Activated gamma-delta T cell treated with anti-CD3 and anti-CD28 coated beads, Interleukin-2, amount 50 U/mL, for 16 hours (primary cell): ENCODE measurements at regions not wholly inside any gene's neighbourhood (a gene's known extent, or its start where the extent isn't known, plus 50 kb on each side); places are given as distances from the start of the nearest gene placed in this dataset.
A peak's percentile ranks its signal among the peaks of the same experiment; 100 is the strongest.

Source experiments
- DNase-seq: peaks from one replicate; pipeline ENCODE4 v3.0.0-alpha.2; 2020; ENCODE audit warnings: low read depth

DNA sequence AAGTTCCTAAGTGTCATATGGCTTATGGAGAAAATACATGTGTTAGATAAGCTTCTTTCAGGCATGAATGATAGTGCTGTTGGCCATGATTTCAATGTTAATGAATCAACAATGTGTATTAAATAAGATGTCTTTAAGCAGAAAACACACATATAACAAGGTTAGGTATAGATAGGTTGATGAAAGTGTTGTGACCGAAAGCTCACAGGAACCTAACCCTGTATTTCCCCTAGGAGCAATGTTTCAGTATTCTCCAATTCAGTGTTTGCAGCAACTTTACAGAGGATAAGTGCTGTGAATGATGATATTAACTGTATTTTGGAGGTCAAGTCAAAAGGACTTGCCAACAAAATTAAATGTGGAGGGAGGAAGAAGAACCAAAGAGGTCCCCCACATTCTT is 82.8 kb upstream of the PRDM11 start:
- no peak for DNase-seq

DNA sequence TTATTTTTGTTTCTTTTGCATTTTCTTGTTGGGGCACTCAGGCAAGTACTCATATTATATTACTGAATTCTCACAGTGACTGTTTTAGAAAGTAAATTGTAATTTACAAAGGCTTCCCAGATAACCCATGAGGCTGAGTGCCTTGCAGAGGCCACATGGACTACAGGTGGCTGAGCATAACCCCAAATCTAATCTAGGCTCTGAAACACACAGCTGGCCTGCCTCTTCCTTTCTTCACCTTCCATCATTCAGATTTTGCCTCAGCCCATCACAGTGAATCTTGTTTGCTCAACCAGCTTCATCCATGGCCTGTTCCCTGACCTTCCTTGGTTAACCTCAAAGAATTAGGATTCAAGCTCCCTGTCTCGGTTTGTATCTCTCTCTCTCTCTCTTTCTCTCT is 78.5 kb upstream of the PRDM11 start:
- no peak for DNase-seq

DNA sequence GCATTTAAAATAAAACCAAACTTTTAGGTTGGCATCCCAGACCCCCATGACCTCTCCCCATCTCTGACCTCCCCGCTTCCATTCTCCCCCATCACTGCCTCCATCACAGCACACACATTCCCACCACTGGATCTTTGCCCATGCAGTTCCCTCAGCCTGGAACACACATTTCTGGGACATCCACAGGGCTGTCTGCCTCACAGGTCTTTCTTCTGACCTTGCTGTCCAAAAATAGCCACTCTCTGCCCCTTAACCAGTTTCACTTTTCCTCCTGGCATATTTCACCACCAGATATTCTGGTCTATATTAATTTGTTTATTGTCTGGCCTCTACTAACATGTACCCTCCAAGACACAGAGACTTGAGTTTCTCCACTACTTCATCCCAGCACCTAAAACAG is 75.2 kb upstream of the PRDM11 start:
- DNase-seq = no peak

DNA sequence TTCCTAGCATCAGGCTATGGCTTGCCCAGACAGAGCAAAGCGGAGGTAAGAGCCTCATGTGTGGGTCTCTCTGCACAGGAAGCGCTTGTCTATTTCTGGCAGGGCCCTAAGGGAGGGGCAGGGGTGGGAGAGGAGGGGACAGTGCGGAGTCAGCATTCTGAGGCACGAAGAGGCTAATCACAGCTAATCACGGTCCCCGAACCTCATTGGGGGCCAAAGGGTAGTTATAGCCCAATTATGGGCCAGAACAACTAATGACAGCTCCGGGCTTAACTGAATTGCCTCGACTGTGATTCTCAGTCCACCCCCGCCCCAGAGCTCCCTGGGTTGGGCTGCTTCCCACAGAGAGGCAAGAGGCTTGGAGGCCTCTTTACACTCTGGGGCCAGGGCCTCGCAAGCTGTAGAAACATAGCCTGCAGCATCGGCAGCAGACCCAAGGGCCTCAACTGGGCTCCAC is 72.7 kb upstream of the PRDM11 start:
- DNase-seq = no peak

DNA sequence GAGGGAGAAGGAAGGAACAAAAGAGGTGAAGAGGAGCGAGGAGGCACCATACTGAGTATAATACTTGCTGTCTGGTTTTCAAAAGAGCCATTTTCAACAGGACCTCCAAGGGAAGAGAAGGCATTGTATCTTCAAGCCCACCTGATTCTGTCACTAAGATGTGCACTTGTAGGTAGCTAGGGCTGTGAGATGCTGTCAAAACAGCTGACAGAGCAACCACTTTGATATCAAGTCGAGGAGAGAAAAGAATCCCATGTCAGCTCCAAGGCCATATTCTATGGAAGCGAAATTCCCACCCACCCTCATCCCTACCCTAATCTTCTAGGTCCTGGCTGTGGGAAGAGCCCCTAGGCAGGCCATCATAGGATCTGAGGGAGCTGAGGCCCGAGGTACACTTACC is 70.9 kb upstream of the PRDM11 start:
- no peak for DNase-seq

DNA sequence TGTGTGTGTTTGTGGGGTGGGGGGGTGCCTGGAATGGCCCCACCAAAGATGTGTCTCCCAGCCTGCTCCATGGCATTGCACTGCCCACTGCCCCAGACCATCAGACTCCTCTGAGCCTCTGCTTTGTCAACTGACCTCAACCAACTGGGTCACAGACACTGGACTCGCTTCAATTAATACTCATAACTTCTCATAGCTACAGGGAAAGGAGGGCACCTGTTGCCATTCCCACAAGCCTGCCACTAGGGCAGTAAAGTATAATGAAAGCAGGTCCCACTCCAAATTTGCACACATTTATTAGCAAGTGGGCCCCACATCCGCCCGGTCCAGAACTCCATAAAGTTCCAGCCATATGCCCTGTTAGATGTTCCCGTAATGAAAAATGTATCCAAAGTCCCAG is 70.5 kb upstream of the PRDM11 start:
- no peak for DNase-seq

DNA sequence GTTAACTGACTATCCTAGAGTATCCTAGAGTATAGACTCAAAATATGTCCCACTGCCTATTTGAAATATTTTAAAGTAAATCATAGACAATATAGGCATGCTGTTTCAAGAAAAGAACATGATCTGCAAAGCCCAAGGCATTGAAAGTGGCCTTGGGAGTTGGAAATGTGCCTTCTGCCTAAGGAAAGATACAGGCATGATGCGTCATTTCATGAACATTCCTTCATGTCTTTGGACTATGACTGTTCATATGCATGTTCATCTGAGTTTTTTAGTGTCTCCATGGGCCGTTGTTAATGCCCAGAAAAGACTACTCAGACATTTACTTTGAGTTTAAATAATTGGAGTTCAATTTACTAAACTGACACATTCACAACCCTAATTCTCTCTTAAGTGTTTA is 69.7 kb upstream of the PRDM11 start:
- DNase-seq = no peak

DNA sequence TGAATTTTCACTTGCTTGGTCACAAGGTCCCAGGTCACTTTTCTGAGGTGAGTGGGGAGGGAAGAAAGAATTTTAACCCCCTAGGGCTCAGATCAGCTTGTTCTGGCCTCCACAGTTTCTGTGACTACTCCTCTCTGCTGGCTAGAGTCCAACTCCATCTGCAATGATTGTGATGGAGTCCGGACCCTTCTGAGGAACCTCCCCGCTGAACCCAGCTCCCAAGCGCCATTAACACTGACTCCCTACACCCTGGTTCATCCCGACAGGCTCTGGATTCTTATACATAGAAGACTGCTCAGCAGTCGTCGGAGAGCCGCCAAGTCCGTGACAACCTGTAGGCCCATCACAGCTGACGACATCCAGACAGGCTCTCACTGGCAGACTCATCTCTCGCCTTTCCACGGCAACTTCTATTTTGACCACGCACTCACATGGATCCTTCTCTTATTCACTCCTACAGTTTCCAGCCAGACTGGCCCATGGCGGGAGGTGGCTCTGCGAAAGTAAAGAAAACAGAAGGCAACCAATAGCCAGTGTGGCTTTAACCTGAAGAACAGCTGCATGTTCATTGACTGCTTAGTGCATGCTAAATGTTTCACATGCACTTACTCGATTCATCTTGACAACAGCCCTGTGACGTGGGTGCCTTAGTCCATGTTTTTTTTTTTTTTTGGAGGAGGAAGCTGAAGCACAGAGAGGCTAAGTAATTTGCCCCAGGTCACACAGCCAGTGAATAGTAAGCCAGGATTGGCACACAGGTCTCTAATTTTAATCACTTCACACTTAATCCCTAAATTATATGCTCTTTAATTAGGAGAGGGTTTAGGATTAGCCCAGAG is 68.0 kb upstream of the PRDM11 start:
- no peak for DNase-seq

DNA sequence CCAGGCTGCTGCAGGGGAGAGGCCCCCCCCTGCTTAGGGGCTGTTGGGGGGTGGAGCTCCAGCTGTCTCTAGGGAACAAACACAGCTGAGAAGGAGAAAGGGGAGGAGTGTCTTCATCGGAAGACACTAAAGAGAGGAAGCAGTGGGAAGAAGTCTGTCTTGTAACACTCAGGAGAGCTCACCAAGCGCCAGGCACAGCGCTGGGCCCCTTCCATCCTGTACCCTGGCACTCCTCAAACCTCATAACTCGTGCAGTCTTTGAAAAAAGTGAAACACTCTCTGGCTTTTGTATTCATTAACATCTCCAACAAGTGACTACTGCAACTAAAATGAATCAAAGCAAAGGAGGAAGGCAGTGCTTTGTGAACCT is 67.4 kb upstream of the PRDM11 start:
- DNase-seq = no peak

DNA sequence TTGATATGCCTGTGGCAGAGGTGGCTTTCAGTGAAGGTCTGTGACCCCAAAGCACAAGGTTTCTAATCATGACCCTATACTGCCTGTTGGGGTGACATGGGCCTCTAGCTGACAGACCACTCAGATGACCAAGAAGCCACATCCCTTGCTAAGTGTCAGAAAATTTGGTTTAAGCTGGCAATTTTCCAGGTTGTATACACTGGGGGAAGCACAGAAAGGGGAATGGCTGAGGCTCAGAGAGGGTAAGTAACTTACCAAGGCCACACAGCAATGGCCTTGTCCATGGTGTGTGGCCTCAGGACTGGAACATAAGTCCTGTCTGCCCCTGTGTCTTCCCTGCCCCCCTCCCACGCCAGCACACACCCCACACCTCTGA is 66.9 kb upstream of the PRDM11 start:
- DNase-seq = no peak

DNA sequence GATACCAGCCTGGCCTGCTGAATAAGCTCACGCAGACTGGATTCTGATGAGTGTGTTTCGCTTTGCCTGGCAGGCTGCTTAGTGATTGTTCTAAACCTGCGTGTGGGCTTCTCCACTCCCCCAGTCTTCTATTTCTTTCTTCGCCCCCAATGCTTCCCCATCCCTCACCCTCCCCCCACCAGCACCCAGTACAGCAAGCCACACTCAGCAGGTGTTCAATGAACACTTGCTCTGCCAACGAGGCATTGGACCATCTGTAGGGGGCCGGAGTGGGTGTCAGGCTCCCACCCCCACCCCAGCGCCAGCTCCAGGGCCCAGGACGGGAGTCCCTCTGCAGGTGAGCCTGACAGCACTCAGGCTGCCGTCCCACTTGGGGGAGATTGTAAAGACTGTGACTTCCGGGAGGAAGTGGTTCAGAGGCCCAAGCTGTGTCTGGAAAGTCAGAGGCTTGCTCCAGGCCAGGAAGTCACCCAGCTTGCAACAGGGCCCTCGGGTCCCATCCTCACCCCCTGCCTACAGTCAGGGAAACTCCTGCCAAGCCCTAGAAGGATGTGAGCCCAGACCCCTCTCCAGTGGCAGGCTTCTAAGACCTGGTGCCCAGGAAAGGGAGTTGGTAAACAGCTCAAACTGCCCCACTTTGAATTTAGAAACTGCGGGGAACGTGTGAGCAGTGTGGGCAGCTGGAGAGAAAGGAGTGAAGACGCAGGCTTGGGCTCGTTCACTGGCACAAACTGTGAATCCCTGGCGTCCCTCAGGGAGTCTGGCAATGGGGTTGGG is 66.3 kb upstream of the PRDM11 start:
- DNase-seq = peak; percentile 36

DNA sequence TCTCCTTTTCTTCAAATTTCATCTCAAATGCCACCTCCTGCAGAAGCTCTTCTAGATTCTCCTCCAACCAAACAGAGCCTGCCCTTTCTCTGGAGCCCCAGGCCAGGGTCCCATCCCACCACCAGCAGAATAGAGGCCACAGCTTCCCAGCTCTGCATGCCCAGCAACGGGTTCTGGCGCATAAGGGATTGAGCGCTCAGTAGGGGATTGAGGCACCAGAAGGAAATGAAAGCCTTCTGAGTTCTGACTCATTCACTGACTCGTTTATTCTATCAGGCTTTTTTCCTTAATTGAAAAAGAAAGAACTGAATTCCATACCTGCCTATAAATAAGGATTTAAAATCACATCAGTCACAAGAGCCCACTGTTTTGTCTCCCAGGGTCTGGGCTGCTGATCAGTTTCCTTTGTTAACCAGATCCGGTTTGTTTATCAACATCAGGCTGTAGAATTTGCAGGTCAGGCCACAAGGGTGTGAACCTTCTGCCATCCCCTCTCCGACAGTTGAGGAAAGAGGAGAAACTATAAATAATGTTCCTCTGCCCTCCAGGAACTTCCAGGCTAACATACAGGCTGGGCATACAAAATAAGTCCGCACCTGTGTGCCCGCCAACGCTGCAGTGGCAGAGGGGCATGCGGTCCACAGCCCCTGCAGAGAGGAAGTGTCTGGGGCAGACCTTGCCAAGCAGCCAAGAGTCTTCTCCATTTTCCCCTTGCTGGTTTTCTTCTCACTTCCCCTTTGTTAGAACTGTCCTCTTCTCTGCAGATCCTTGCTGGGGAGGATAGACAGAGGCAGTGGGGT is 63.5 kb upstream of the PRDM11 start:
- DNase-seq = no peak

DNA sequence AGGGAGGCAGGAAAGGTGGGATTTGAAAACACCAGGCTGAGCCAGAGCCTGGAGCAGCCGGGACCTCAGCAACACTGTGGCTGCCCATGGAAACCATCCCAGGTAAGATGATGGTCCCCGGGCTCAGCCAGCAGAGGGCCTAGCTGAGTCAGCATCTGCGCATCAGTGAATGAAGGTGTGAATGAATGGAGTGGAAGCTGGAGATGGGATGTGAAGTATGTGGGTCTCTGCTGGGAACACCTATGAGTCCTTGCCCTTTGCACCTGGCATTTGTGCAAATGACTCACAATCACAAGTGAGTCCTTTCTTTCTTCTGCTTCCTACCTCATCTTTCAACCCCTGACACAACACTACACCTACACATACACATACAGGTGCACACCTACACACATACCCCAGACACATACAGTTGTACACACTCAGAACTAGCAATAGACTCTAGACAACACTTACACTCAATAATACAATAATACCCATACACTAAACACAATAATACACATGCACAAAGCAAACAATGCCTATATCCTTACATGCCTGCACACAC is 62.8 kb upstream of the PRDM11 start:
- DNase-seq = no peak

DNA sequence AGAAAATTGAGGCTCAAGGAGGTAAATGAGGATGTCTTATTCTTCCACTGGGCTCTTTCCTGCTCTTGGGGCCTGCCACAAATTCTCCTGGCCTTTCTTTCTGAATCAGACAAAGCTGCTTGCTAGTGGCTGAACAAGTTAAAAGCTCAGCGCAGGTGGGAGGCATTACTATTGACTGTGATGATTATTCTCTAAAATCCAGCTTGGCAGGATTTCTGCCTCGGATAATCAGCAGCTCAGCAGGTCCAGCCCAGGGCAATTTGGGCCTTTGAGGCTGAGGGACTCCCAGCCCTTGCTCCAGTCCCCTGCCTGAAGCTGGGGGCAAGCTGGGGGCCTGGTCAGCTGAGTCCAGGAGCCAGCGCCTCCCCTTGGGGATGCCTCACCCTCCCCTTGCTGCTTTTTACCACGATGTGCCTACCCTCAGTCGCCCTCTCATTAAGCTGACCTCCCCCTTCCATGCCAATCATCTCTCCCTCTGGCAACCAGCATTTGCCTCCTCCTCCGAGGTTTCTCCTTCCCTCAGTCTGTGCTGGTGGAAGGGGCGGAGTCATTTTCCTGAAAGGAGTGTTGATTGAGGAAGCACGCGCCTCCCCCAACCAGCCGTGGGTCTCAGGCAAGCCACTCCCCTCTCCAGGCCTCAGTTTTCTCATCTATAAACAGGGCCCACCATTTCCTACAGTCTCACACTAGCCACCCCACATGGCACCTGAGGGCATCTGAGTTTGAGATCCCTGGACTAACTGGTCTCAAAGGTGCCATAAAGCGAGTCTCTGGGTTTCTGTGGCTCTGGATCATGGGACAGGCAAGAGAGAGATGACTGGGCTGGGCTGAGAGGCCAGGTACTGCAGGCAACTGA is 60.6 kb upstream of the PRDM11 start:
- DNase-seq = no peak

DNA sequence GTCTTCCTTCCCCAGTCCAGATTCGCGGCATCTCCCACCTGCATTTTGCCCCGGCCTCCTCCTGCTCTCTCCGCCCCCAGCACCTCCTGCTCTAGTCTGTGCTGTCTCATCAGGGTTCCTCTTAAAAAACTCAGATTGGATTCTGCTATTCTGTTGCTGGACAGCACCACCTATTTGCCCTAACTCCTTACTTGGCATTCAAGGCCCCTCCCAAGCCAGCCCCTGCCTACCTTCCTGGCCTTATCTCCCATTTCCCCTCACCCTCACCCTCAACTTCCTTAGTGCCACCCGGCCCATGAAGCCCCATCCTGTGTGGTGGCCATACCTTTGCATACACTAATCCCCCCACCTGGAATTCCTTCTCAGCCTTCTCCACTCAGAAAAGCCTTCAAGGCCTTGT is 59.9 kb upstream of the PRDM11 start:
- DNase-seq = no peak

DNA sequence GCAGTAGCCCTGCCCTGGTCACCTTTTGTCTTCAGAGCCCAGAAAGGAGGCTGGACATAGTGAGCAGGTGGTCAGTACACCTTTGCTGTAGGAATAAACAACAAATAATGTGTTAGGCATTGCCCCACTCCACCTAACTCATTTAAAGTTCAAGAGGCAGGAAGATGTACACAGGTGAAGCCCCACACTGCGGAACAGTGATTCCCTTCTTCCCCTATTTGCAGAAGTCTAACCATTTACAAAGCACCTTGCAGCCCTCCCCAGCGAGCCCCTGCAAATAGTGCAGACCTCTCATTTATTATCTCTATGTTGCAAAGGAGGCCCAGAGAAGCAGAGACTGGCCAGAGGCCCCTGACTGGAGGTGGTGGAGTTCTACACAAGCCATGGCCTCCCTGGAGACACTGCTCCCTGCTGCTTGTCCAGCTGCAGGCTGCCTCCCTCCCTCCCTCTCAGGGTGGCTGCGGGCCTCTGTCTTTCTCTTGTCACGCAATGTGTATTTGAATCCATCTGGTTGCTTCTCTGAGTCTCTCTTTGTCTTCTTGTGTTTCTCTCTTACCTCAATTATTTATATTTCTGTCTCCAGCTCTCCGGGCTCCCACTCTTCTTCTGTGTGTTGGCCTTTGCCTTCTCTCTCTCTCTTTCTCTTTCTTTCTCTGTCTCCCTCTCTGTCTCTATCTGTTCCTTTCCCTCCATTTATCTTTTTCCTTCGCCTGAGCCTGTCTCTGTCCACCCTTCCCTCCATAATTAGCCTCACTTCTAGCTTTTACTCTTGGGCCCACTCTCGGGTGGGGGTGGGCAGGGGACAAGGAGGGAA is 59.1 kb upstream of the PRDM11 start:
- DNase-seq = no peak

DNA sequence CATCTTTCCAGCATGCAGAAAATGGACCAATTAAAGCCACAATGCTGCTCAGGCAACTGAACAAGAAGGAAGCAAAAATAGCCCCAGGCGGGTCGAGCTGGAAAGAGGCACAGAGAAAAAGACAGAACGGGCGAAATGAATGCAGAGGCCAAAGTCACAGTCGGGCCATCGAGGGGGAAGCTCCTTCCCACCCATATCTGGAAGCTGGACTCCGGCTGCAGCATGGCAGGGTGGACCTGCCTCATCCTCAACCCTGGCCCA is 58.6 kb upstream of the PRDM11 start:
- DNase-seq = no peak

DNA sequence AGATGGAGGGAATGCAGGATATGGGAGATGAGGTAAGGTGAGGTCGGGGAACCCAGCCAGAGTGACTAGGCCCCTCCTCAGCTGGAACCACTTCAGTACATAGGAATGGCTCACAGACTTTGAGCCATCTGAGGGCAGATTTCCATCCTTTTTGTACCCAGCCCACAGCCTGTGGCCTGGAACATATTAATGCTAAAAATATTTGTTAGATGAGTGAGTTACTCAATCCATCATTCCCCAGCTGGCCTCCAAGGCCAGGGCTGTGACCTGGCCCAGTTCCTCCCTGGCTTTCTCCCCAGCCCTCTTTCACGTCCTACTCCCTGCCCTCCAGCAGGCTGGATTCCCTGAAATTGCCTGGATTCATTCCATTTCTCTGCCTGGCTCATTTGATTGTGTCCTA is 57.2 kb upstream of the PRDM11 start:
- DNase-seq = no peak

DNA sequence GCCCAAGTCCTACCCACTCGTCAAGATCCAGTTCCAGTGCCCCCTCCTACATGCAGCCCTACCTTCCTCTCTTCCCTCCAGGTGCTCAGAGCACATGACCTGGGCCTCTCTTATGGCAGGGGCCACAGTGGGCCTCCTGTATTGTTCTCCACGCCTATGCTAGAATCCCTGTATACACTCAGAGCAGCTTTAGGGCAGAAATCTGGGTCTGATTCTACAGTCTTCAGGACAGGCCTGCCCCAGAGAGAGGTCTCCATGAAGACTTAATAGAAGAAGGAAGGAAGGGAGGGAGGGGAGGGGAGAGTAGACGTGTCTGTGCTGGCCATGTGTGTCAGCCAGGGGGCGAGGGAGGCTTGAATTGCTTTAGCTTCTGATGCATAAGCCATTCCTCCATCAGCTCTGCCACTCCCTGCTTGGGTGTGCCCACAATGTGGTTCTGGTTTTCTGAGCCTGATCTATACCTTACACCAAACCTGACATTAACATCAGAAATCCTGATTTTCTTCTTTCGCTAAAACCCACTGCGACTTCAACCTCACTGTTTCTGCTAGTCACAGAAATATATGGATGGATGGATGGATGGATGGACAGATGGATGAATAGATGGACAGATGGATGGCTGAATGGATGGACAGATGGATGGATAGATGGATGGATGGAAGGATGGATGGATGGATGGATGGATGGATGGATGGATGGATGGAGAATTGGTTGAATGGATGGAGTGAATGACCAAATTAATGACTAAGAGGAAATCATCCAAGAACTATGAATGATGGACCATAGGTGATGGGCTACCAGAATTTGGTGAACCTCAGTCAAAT is 56.6 kb upstream of the PRDM11 start:
- DNase-seq = no peak

DNA sequence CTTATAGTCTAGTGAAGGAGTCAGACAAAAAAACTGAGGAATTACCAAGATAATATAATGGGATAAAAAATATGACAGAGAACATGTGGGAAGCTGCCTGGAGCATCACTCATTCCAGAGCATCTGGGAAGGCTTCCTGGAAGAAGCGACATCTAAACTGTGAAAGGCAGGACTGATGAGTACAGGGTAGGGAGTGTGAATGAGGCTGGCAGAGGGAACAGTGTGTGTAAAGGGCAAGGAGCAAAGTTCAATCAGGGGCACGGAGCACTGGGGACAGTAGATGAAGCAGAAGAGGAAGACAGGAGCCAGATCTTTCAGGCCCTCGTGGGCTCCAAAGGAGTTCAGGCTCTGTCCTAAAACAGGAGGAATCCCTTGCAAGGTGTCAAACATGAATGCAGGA is 55.8 kb upstream of the PRDM11 start:
- DNase-seq = no peak
